ENCODE measurements at regions not wholly inside any gene's neighbourhood (a gene's known extent, or its start where the extent isn't known, plus 50 kb on each side); places are given as distances from the start of the nearest gene placed in this dataset.

- no peaks in the 10 kb centered on the region for H3F3A ChIP-seq (ENCODE audit: low read length, unreplicated experiment)
- no peak overlapping the region for H3K4me3 ChIP-seq (ENCODE audit: low read length)
- no peaks in the 10 kb centered on the region for H3K79me2 ChIP-seq (ENCODE audit: low read length)
- no peaks in the 10 kb centered on the region for H3K36me3 ChIP-seq (ENCODE audit: low read depth, low read length)
- H3K27me3 ChIP-seq (ENCODE audit: low read length) = no peaks in the 10 kb centered on the region
- H3K27ac ChIP-seq (ENCODE audit: low read length) = no peak overlapping the region
- no peak for DNase-seq
- TF ChIP-seq EZH2phosphoT487 (IDR thresholded peaks at IDR 0.05; ENCODE audit: borderline replicate concordance, low read length) (no peak), EZH2 (IDR thresholded peaks at IDR 0.05; ENCODE audit: low read length, unreplicated experiment) (no peak), CTCF (conservative IDR thresholded peaks at IDR 0.05; ENCODE audit: low read depth, low read length) (no peak)
- POLR2A ChIA-PET (ENCODE audit: unreplicated experiment) = no interaction called here
- CTCF ChIA-PET = interaction anchor here (0.5 to 2.8 kb wide), 3 partner anchors 50 to 1291 kb away, joined by 3 to 19 read pairs (median 3); no protein-coding TSS in a partner anchor
- H3K9ac ChIP-seq (ENCODE audit: low read length) = no peak overlapping the region
- H3K4me2 ChIP-seq (ENCODE audit: low read length) = no peak overlapping the region
- ATAC-seq = peak; percentile 37
- H3K9me3 ChIP-seq (ENCODE audit: low read length) = no peaks in the 10 kb centered on the region
- H3K4me1 ChIP-seq (ENCODE audit: insufficient read depth, low read length) = peaks cover 5% of the 10 kb centered on the region; the same call in 1 of the 2 replicates
- BruUV-seq (replicated peaks) = no TSS peak
- H2AFZ ChIP-seq (ENCODE audit: low read length) = peak overlapping the region; percentile 0; the same call in 1 of the 2 replicates
- intact Hi-C loops (cut with micrococcal nuclease) = loop anchor here (1.0 to 5.0 kb wide), 3 partner anchors 50 to 294 kb away; no protein-coding TSS in a partner anchor
- no peaks in the 10 kb centered on the region for H4K20me1 ChIP-seq (ENCODE audit: low read length)
- H3K9me2 ChIP-seq (replicated peaks; ENCODE audit: low read length) = 0 out of 2 replicates have a peak, but pooled peaks cover under 1% of the 10 kb centered on the region
Observed at GRCh38 chr12:29023436-29024076, 125.5 kb upstream of the FAR2 start.

DNA sequence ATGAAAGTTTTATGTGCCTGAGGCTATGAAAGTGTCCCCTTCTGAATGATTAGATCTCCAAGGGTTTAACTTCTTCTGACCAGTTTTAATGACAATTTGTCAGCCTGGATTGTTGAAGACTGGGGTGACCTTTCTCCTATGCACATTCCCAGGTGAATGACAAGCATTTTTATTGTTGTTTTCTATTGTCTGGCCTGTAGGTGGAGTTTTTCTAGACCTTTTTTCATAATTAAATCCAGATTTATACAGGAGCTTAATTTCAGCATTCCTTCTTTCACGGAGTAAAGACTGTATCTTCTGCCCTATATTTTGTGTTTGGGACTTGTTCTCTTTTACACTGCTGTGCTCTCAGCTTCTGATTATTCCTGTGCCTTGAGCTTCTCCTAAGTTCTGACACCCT, 125.0 kb upstream of the FAR2 start:
- Histone ChIP-seq H4K20me1 (ENCODE audit: low read length) (no peaks in the 10 kb centered on the region), H3K27ac (ENCODE audit: low read length) (no peak overlapping the region), H3K4me1 (ENCODE audit: insufficient read depth, low read length) (peaks cover 5% of the 10 kb centered on the region; the same call in 1 of the 2 replicates), H3K4me3 (ENCODE audit: low read length) (no peak overlapping the region), H3K79me2 (ENCODE audit: low read length) (no peaks in the 10 kb centered on the region), H3F3A (ENCODE audit: low read length, unreplicated experiment) (no peaks in the 10 kb centered on the region), H3K27me3 (ENCODE audit: low read length) (no peaks in the 10 kb centered on the region), H3K9me3 (ENCODE audit: low read length) (no peaks in the 10 kb centered on the region), H3K9ac (ENCODE audit: low read length) (no peak overlapping the region), H3K4me2 (ENCODE audit: low read length) (no peak overlapping the region), H3K9me2 (replicated peaks; ENCODE audit: low read length) (0 out of 2 replicates have a peak, but pooled peaks cover 4% of the 10 kb centered on the region), H2AFZ (ENCODE audit: low read length) (peak overlapping the region; percentile 0; the same call in 1 of the 2 replicates), H3K36me3 (ENCODE audit: low read depth, low read length) (no peaks in the 10 kb centered on the region)
- no TSS peak for BruUV-seq (replicated peaks)
- TF ChIP-seq CTCF (conservative IDR thresholded peaks at IDR 0.05; ENCODE audit: low read depth, low read length) = peak; percentile 96
- no peak for TF ChIP-seq EZH2 (IDR thresholded peaks at IDR 0.05; ENCODE audit: low read length, unreplicated experiment)
- no peak for TF ChIP-seq EZH2phosphoT487 (IDR thresholded peaks at IDR 0.05; ENCODE audit: borderline replicate concordance, low read length)
- intact Hi-C loops (cut with micrococcal nuclease) = loop anchor here (1.0 to 5.0 kb wide), 3 partner anchors 49 to 293 kb away; no protein-coding TSS in a partner anchor
- ATAC-seq (peak; percentile 61), DNase-seq (peak; percentile 61)
- POLR2A ChIA-PET (ENCODE audit: unreplicated experiment) = no interaction called here
- CTCF ChIA-PET = interaction anchor here (0.5 to 2.8 kb wide), 4 partner anchors 50 to 1291 kb away, joined by 3 to 19 read pairs (median 3); no protein-coding TSS in a partner anchor

- ATAC-seq = no peak
Observed at GRCh38 chr12:29025937-29026336, 123.1 kb upstream of the FAR2 start.

More at GRCh38 chr12:29025937-29026336, 123.1 kb upstream of the FAR2 start:
- Histone ChIP-seq H3K79me2 (ENCODE audit: low read length) (no peaks in the 10 kb centered on the region), H3K4me3 (ENCODE audit: low read length) (no peak overlapping the region), H3K36me3 (ENCODE audit: low read depth, low read length) (no peaks in the 10 kb centered on the region), H3K9me3 (ENCODE audit: low read length) (no peaks in the 10 kb centered on the region), H3K27me3 (ENCODE audit: low read length) (no peaks in the 10 kb centered on the region), H4K20me1 (ENCODE audit: low read length) (no peaks in the 10 kb centered on the region), H3K27ac (ENCODE audit: low read length) (no peak overlapping the region), H3F3A (ENCODE audit: low read length, unreplicated experiment) (no peaks in the 10 kb centered on the region), H2AFZ (ENCODE audit: low read length) (no peak overlapping the region), H3K4me2 (ENCODE audit: low read length) (no peak overlapping the region), H3K9ac (ENCODE audit: low read length) (no peak overlapping the region), H3K4me1 (ENCODE audit: insufficient read depth, low read length) (peaks cover 5% of the 10 kb centered on the region; the same call in 1 of the 2 replicates), H3K9me2 (replicated peaks; ENCODE audit: low read length) (0 out of 2 replicates have a peak, but pooled peaks cover 4% of the 10 kb centered on the region)
- TF ChIP-seq EZH2 (IDR thresholded peaks at IDR 0.05; ENCODE audit: low read length, unreplicated experiment) (no peak), CTCF (conservative IDR thresholded peaks at IDR 0.05; ENCODE audit: low read depth, low read length) (no peak), EZH2phosphoT487 (IDR thresholded peaks at IDR 0.05; ENCODE audit: borderline replicate concordance, low read length) (no peak)
- no TSS peak for BruUV-seq (replicated peaks)
- POLR2A ChIA-PET (ENCODE audit: unreplicated experiment) = no interaction called here
- intact Hi-C loops (cut with micrococcal nuclease) = no loop called here
- DNase-seq = no peak
- CTCF ChIA-PET = interaction anchor here (0.6 kb wide), 1 partner anchor 50 kb away, joined by 3 read pairs; no protein-coding TSS in a partner anchor

Measured in PC-3 (cell line).